NCI-H1105 treated with DMSO at 0.1 percent for 48 hours (cell line): ENCODE measurements at regions not wholly inside any gene's neighbourhood (a gene's known extent, or its start where the extent isn't known, plus 50 kb on each side); places are given as distances from the start of the nearest gene placed in this dataset.
A peak's percentile ranks its signal among the peaks of the same experiment; 100 is the strongest.
"Not testable (repeated sequence)": the region's sequence is repeated elsewhere in the genome, so short reads cannot be mapped to it uniquely, and the experiment has no call there.

Experiments
- DNase-seq: peaks from one replicate; lab custom pipeline; 2025; lab: John Stamatoyannopoulos, UW

- DNase-seq: no peak
These were observed 343.5 kb upstream of the LRRC3B start for GRCh38 chr3:26279091-26279490.

GRCh38 chr3:26280517-26280916, 342.1 kb upstream of the LRRC3B start:
- no peak for DNase-seq

- no peak for DNase-seq
These were observed 341.1 kb upstream of the LRRC3B start for GRCh38 chr3:26281284-26281985.

- DNase-seq: not testable (repeated sequence)
These were observed 338.1 kb upstream of the LRRC3B start for GRCh38 chr3:26284503-26284902.

- peak; percentile 24 for DNase-seq
These were observed 330.7 kb upstream of the LRRC3B start for GRCh38 chr3:26291840-26292239.

- no peak for DNase-seq
These were observed 329.8 kb upstream of the LRRC3B start for GRCh38 chr3:26292780-26293179.

- DNase-seq: no peak
These were observed 329.2 kb upstream of the LRRC3B start for GRCh38 chr3:26293329-26293844.

GRCh38 chr3:26307192-26307591, 315.4 kb upstream of the LRRC3B start:
- DNase-seq: no peak

- no peak for DNase-seq
These were observed 314.8 kb upstream of the LRRC3B start for GRCh38 chr3:26307787-26308186.

- DNase-seq: no peak
These were observed 314.1 kb upstream of the LRRC3B start for GRCh38 chr3:26308454-26308853.

GRCh38 chr3:26309536-26309935, 313.0 kb upstream of the LRRC3B start:
- DNase-seq: not testable (repeated sequence)

- no peak for DNase-seq
These were observed 309.8 kb upstream of the LRRC3B start for GRCh38 chr3:26312816-26313215.

GRCh38 chr3:26316472-26316871, 306.1 kb upstream of the LRRC3B start:
- no peak for DNase-seq

GRCh38 chr3:26323741-26324140, 298.8 kb upstream of the LRRC3B start:
- DNase-seq: not testable (repeated sequence)

- no peak for DNase-seq
These were observed 282.6 kb upstream of the LRRC3B start for GRCh38 chr3:26340001-26340400.

GRCh38 chr3:26343647-26344046, 278.9 kb upstream of the LRRC3B start:
- no peak for DNase-seq

GRCh38 chr3:26345613-26346012, 277.0 kb upstream of the LRRC3B start:
- no peak for DNase-seq

GRCh38 chr3:26346497-26346896, 276.1 kb upstream of the LRRC3B start:
- no peak for DNase-seq

- DNase-seq: no peak
These were observed 275.4 kb upstream of the LRRC3B start for GRCh38 chr3:26347150-26347549.

GRCh38 chr3:26350853-26351252, 271.7 kb upstream of the LRRC3B start:
- no peak for DNase-seq

- DNase-seq: no peak
These were observed 269.5 kb upstream of the LRRC3B start for GRCh38 chr3:26353097-26353496.

GRCh38 chr3:26358405-26358804, 264.2 kb upstream of the LRRC3B start:
- DNase-seq: no peak

- DNase-seq: no peak
These were observed 256.9 kb upstream of the LRRC3B start for GRCh38 chr3:26365706-26366105.

- DNase-seq: no peak
These were observed 254.3 kb upstream of the LRRC3B start for GRCh38 chr3:26368312-26368711.
